OCI-LY7 (cell line): ENCODE measurements at regions not wholly inside any gene's neighbourhood (a gene's known extent, or its start where the extent isn't known, plus 50 kb on each side); places are given as distances from the start of the nearest gene placed in this dataset.

Experiments used
- BruUV-seq: library from RNA; stranded (reverse); fragments of 400-500 nt; replicated peaks from 2 replicates; lab custom pipeline; 2021; lab: Mats Ljungman, UMichigan
- CTCF ChIA-PET: fragments of 300-600 bp; sonication (Branson Sonifier 250); formaldehyde crosslinking; loops from one replicate; lab custom pipeline; 2022; ENCODE audit warnings: antibody characterized with exemption; ENCODE audit not compliant: unreplicated experiment; lab: Charles Lee
- POLR2A ChIA-PET: fragments of 300-600 bp; sonication (Branson Sonifier 250); formaldehyde crosslinking; loops from one replicate; lab custom pipeline; 2022; ENCODE audit warnings: antibody characterized with exemption; lab: Charles Lee
- DNase-seq: peaks from one replicate; pipeline ENCODE4 v3.0.0-alpha.2; 2015; ENCODE audit warnings: low spot score
- H2AFZ ChIP-seq: fragments of 200-600 bp; sonication (generic), shearing (Covaris generic); 2 replicates; pipeline ENCODE4 v1.6.1; 2014; ENCODE audit warnings: mild to moderate bottlenecking, antibody characterized with exemption, low read length, moderate library complexity
- H3K27ac ChIP-seq: fragments of 200-600 bp; sonication (generic); 2 replicates; pipeline ENCODE4 v1.5.1; 2014; ENCODE audit warnings: mixed run types, low read depth, mild to moderate bottlenecking, moderate library complexity, low read length, inconsistent platforms; ENCODE audit not compliant: poor library complexity, severe bottlenecking
- H3K36me3 ChIP-seq: fragments of 200-600 bp; sonication (generic); 2 replicates; pipeline ENCODE4 v1.6.1; 2014; ENCODE audit warnings: mild to moderate bottlenecking, antibody characterized with exemption, low read length, moderate library complexity, mixed read lengths; ENCODE audit not compliant: insufficient read depth
- H3K4me1 ChIP-seq: fragments of 200-600 bp; sonication (generic); 2 replicates; pipeline ENCODE4 v1.5.1; 2014; ENCODE audit warnings: mild to moderate bottlenecking, low read length; ENCODE audit not compliant: insufficient read depth, poor library complexity, severe bottlenecking
- H3K4me2 ChIP-seq: fragments of 200-600 bp; sonication (generic); 2 replicates; pipeline ENCODE4 v1.6.1; 2014; ENCODE audit warnings: mild to moderate bottlenecking, low read length
- H3K4me3 ChIP-seq: fragments of 200-600 bp; sonication (generic); 2 replicates; pipeline ENCODE4 v1.5.1; 2014; ENCODE audit warnings: mild to moderate bottlenecking, low read depth, low read length; ENCODE audit not compliant: poor library complexity, severe bottlenecking
- H3K79me2 ChIP-seq: fragments of 200-600 bp; sonication (generic); 2 replicates; pipeline ENCODE4 v1.6.1; 2016; ENCODE audit warnings: low read depth, mild to moderate bottlenecking, low read length, moderate library complexity, mixed read lengths; ENCODE audit not compliant: insufficient read depth
- H3K9me2 ChIP-seq: fragments of 200-600 bp; sonication (generic); 2 replicates; pipeline ENCODE4 v1.6.1; 2016; ENCODE audit warnings: mild to moderate bottlenecking, low read length, mixed read lengths; ENCODE audit not compliant: insufficient read depth
- H3K9me3 ChIP-seq: fragments of 200-600 bp; sonication (generic); 2 replicates; pipeline ENCODE4 v1.6.1; 2014; ENCODE audit warnings: mild to moderate bottlenecking, mixed run types, low read length, mixed read lengths
- H4K20me1 ChIP-seq: fragments of 200-600 bp; sonication (generic); 2 replicates; pipeline ENCODE4 v1.6.1; 2014; ENCODE audit warnings: mild to moderate bottlenecking, antibody characterized with exemption, low read length, moderate library complexity, mixed read lengths; ENCODE audit not compliant: insufficient read depth
- EZH2phosphoT487 ChIP-seq: fragments of 200-600 bp; sonication (generic); IDR thresholded peaks from 2 replicates; pipeline ENCODE4 v1.6.1; 2018; ENCODE audit warnings: low read depth, borderline replicate concordance, mild to moderate bottlenecking, mixed run types, antibody characterized with exemption, low read length, moderate library complexity, mixed read lengths
- intact Hi-C: fragments of 100-400 bp; cut with micrococcal nuclease; formaldehyde crosslinking; loops from one replicate; pipeline ENCODE4 v1.10.0; 2022; ENCODE audit not compliant: unreplicated experiment
- TF ChIP-seq, protein P1 (sequence below): fragments of 200-600 bp; sonication (generic); conservative IDR thresholded peaks from 2 replicates; pipeline ENCODE4 v1.5.1; 2014; ENCODE audit warnings: mild to moderate bottlenecking, antibody characterized with exemption, low read length, moderate library complexity, mixed read lengths

DNA sequence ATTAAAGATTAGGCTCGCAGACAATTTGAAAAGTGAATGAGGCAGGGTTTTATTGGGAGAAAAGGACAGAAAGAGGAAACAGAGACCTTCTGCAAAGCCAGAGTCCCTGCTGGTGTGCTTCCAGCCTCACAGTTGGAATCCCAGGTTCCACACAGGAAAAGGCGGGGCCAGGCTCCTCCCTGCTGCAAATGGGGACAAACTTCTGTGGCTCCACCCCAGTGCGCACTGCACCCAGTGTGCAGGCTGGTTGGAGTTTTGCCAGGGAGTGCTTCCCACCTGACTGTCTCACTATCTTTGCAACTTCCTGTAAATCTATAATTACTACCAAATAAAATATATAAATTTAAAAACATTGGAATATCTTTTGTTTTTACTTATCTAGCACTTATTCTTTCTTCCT lies 386.0 kb upstream of the GRIN3A start:
- no peak overlapping the region for H3K4me2 ChIP-seq
- H3K27ac ChIP-seq: no peak overlapping the region
- DNase-seq: no peak
- intact Hi-C loops: no loop called here
- ChIA-PET POLR2A (interaction anchor here (0.6 kb wide), 1 partner anchor 1461 kb away, joined by 5 read pairs; no protein-coding TSS in a partner anchor), CTCF (no interaction called here)
- H3K4me1 ChIP-seq: no peaks in the 10 kb centered on the region
- no peaks in the 10 kb centered on the region for H3K9me2 ChIP-seq
- no peak overlapping the region for H2AFZ ChIP-seq
- H3K9me3 ChIP-seq: no peaks in the 10 kb centered on the region
- no peaks in the 10 kb centered on the region for H4K20me1 ChIP-seq
- no peaks in the 10 kb centered on the region for H3K79me2 ChIP-seq
- BruUV-seq: no TSS peak
- no peak overlapping the region for H3K4me3 ChIP-seq
- H3K36me3 ChIP-seq: no peaks in the 10 kb centered on the region
- TF ChIP-seq, protein P1, sequence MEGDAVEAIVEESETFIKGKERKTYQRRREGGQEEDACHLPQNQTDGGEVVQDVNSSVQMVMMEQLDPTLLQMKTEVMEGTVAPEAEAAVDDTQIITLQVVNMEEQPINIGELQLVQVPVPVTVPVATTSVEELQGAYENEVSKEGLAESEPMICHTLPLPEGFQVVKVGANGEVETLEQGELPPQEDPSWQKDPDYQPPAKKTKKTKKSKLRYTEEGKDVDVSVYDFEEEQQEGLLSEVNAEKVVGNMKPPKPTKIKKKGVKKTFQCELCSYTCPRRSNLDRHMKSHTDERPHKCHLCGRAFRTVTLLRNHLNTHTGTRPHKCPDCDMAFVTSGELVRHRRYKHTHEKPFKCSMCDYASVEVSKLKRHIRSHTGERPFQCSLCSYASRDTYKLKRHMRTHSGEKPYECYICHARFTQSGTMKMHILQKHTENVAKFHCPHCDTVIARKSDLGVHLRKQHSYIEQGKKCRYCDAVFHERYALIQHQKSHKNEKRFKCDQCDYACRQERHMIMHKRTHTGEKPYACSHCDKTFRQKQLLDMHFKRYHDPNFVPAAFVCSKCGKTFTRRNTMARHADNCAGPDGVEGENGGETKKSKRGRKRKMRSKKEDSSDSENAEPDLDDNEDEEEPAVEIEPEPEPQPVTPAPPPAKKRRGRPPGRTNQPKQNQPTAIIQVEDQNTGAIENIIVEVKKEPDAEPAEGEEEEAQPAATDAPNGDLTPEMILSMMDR: no peak
- no peak for TF ChIP-seq EZH2phosphoT487

GRCh38 chr9:102114557-102114956 lies 376.1 kb upstream of the GRIN3A start:
- POLR2A ChIA-PET: no interaction called here
- H3K79me2 ChIP-seq: no peaks in the 10 kb centered on the region
- H3K4me2 ChIP-seq: no peak overlapping the region
- H3K27ac ChIP-seq: no peak overlapping the region
- H3K4me1 ChIP-seq: no peaks in the 10 kb centered on the region
- no peaks in the 10 kb centered on the region for H3K9me3 ChIP-seq
- no peak overlapping the region for H2AFZ ChIP-seq
- intact Hi-C loops: no loop called here
- TF ChIP-seq, protein P1: no peak
- TF ChIP-seq EZH2phosphoT487: no peak
- no TSS peak for BruUV-seq
- no peak overlapping the region for H3K4me3 ChIP-seq
- CTCF ChIA-PET: no interaction called here
- no peak for DNase-seq
- no peaks in the 10 kb centered on the region for H3K36me3 ChIP-seq
- no peaks in the 10 kb centered on the region for H3K9me2 ChIP-seq
- H4K20me1 ChIP-seq: no peaks in the 10 kb centered on the region

DNA sequence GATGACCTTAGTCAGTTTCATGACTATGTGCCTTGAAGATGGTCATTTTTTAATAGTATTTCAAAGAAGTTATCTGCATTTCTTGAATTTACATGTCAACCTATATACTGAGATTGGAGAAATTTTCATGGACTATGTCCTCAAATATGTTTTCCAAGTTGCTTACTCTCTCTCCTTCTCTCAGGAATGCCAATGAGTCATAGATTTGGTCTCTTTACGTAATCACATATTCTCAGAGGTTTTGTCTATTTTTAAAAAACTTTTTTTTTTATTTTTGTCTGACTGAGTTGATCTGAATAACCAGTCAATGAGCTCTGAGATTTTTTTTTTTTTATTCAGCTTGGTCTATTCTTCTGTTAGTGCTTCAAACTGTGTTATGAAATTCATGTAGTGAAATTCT lies 374.7 kb upstream of the GRIN3A start:
- Histone ChIP-seq H3K79me2 (no peaks in the 10 kb centered on the region), H3K9me3 (no peaks in the 10 kb centered on the region), H3K4me3 (no peak overlapping the region), H3K4me1 (no peaks in the 10 kb centered on the region), H2AFZ (no peak overlapping the region), H3K9me2 (no peaks in the 10 kb centered on the region), H3K27ac (no peak overlapping the region), H4K20me1 (no peaks in the 10 kb centered on the region), H3K4me2 (no peak overlapping the region), H3K36me3 (no peaks in the 10 kb centered on the region)
- no TSS peak for BruUV-seq
- intact Hi-C loops: no loop called here
- TF ChIP-seq, protein P1: no peak
- ChIA-PET POLR2A (interaction anchor here (0.6 kb wide), 3 partner anchors 52 to 1835 kb away, joined by 3 read pairs; no protein-coding TSS in a partner anchor), CTCF (no interaction called here)
- no peak for DNase-seq
